D721Med (cell line): ENCODE measurements at regions not wholly inside any gene's neighbourhood (a gene's known extent, or its start where the extent isn't known, plus 50 kb on each side); places are given as distances from the start of the nearest gene placed in this dataset.

Source experiments
- DNase-seq: peaks from one replicate; pipeline ENCODE4 v3.0.0; 2011; ENCODE audit warnings: low spot score; ENCODE audit not compliant: insufficient read length
- FAIRE-seq: peaks from 2 replicates; lab custom pipeline; 2011; peaks lifted over from hg19 to GRCh38; lab: Jason Lieb, UNC
- CTCF ChIP-seq: IDR thresholded peaks from 2 replicates; pipeline ENCODE4 v1.5.1; 2012; ENCODE audit warnings: mild to moderate bottlenecking, control low read depth; ENCODE audit not compliant: insufficient read depth; ENCODE audit errors: missing control alignments

DNA sequence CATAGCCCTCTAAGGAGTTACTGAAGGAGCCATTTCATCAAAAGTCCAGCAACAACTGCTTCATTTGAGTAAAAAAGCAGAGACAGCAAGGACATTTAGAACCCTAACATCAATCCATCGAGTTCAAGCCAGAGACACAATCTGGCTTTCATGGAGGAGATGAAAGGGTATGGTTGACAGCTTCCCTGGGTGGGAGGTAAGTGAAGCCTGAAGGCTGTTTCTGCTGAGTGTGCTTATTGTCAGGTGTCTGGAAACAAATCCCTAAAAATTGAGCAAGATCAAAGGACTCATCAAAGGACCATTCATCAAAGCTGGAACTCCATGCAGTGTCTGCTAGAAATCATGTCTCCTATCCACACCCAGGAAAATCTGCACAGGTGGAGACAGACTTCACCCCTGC is 104.4 kb upstream of the CCDC196 start:
- DNase-seq (no peak), FAIRE-seq (no peak)
- no peak for TF ChIP-seq CTCF

DNA sequence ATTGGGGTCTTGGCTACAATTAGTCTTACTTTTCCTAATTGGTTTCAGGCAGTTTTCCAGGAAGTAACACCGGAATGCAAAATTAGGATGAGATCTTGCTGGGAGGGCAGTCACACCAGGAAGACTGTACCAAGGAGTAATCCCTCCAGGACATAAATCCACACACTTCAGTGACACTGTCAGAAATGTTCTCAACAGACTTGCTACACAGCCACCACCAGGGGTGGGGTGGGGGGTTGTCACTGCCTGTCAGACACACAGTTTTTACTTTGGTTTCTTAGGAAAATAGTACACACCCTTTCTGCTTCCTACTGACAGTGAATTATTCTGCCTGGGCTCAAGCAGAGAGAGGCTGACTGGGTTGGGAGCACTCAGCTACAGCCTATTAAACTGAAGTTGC is 102.9 kb upstream of the CCDC196 start:
- TF ChIP-seq CTCF = no peak
- DNase-seq (no peak), FAIRE-seq (no peak)

DNA sequence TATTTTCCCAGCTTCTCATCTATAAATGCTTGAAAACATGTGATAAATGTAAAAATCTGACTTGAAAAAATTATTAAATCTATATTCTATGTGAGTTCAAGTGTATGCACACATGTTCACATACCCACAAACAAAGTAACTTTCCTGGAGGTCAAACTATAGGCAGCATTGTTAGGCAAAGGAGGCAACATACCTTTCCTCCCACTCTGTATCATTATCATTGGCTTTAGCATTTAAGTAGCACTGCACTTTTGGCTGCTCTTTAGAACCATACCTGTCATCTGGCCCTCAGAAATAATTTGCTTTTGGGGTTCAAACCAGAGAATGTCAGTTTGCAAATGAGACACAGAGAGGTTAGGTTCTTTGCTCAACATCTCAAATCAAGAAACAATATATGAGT is 102.4 kb upstream of the CCDC196 start:
- no peak for TF ChIP-seq CTCF
- DNase-seq = no peak
- FAIRE-seq = no peak

- DNase-seq (no peak), FAIRE-seq (no peak)
- TF ChIP-seq CTCF = no peak
These were observed 97.7 kb upstream of the CCDC196 start for GRCh38 chr14:66388516-66388915.

- FAIRE-seq (no peak), DNase-seq (no peak)
- TF ChIP-seq CTCF = no peak
These were observed 96.7 kb upstream of the CCDC196 start for GRCh38 chr14:66389481-66389880.

GRCh38 chr14:66395300-66395699 is 90.9 kb upstream of the CCDC196 start:
- FAIRE-seq (no peak), DNase-seq (no peak)
- no peak for TF ChIP-seq CTCF

DNA sequence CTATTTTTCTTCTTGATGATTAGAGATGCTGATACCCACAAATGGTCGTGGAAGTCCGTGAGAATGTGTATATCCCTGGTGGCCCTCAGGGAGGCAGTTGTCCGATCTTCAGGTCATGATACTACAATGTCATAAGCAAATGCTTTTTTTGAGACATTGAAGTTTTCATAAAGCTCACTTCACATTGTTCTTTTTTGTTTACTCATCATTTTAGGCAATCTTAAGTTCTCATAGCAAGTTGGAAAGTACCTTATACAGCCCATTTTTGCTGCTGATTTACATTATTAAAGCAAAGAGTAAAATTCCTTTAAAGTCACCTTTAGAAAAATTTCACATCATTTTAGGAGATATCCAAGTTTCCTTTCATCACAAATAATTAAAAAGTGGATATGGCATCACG is 90.0 kb upstream of the CCDC196 start:
- TF ChIP-seq CTCF = no peak
- FAIRE-seq (no peak), DNase-seq (no peak)
